H9 (cell line): ENCODE measurements at regions not wholly inside any gene's neighbourhood (a gene's known extent, or its start where the extent isn't known, plus 50 kb on each side); places are given as distances from the start of the nearest gene placed in this dataset.

ENCODE experiments used
- DNase-seq: peaks from one replicate; pipeline ENCODE4 v3.0.0-alpha.2; 2017
- H2AFZ ChIP-seq: one replicate; pipeline ENCODE4 v1.6.1; 2013; ENCODE audit warnings: mild to moderate bottlenecking, low read length, control low read depth, moderate library complexity
- H2AK5ac ChIP-seq: 2 replicates; pipeline ENCODE4 v1.6.1; 2013; ENCODE audit warnings: low read length, control low read depth, mixed read lengths; ENCODE audit not compliant: insufficient read length
- H2BK120ac ChIP-seq: one replicate; pipeline ENCODE4 v1.6.1; 2013; ENCODE audit warnings: low read depth, mild to moderate bottlenecking, low read length, control low read depth, inconsistent platforms; ENCODE audit not compliant: poor library complexity, severe bottlenecking
- H2BK12ac ChIP-seq: 2 replicates; pipeline ENCODE4 v1.6.1; 2013; ENCODE audit warnings: low read length, control low read depth, mixed read lengths, low read depth; ENCODE audit not compliant: insufficient read length
- H2BK15ac ChIP-seq: 2 replicates; pipeline ENCODE4 v1.6.1; 2013; ENCODE audit warnings: low read depth, low read length, control low read depth
- H2BK20ac ChIP-seq: one replicate; pipeline ENCODE4 v1.6.1; 2013; ENCODE audit warnings: low read depth, mild to moderate bottlenecking, low read length, control low read depth, inconsistent platforms; ENCODE audit not compliant: poor library complexity, severe bottlenecking
- H2BK5ac ChIP-seq: 2 replicates; pipeline ENCODE4 v1.6.1; 2013; ENCODE audit warnings: low read length, control low read depth, mixed read lengths; ENCODE audit not compliant: insufficient read length
- H3K14ac ChIP-seq: 2 replicates; pipeline ENCODE4 v1.6.1; 2013; ENCODE audit warnings: low read length, control low read depth; ENCODE audit not compliant: insufficient read depth
- H3K18ac ChIP-seq: 2 replicates; pipeline ENCODE4 v1.6.1; 2013; ENCODE audit warnings: low read depth, mild to moderate bottlenecking, mixed read lengths, low read length, control low read depth; ENCODE audit not compliant: insufficient read length
- H3K23ac ChIP-seq: 2 replicates; pipeline ENCODE4 v1.6.1; 2013; ENCODE audit warnings: low read length, control low read depth, mixed read lengths, low read depth; ENCODE audit not compliant: insufficient read length
- H3K23me2 ChIP-seq: 2 replicates; pipeline ENCODE4 v1.6.1; 2013; ENCODE audit warnings: low read depth, mild to moderate bottlenecking, mixed read lengths, low read length, control low read depth; ENCODE audit not compliant: insufficient read length, poor library complexity, severe bottlenecking
- H3K27ac ChIP-seq: 2 replicates; pipeline ENCODE4 v1.5.1; 2013; ENCODE audit warnings: low read length, control low read depth, mixed read lengths, low read depth; ENCODE audit not compliant: insufficient read length
- H3K27me3 ChIP-seq: 2 replicates; pipeline ENCODE4 v1.6.1; 2013; ENCODE audit warnings: low read length, control low read depth, inconsistent platforms; ENCODE audit not compliant: insufficient read depth
- H3K4ac ChIP-seq: 2 replicates; pipeline ENCODE4 v1.6.1; 2013; ENCODE audit warnings: low read depth, mild to moderate bottlenecking, control low read depth, inconsistent platforms, low read length, moderate library complexity
- H3K4me1 ChIP-seq: 2 replicates; pipeline ENCODE4 v1.6.1; 2013; ENCODE audit warnings: low read length, control low read depth, inconsistent platforms; ENCODE audit not compliant: insufficient read depth
- H3K4me2 ChIP-seq: 2 replicates; pipeline ENCODE4 v1.6.1; 2013; ENCODE audit warnings: low read length, control low read depth, mixed read lengths; ENCODE audit not compliant: insufficient read length, insufficient read depth
- H3K56ac ChIP-seq: 2 replicates; pipeline ENCODE4 v1.6.1; 2013; ENCODE audit warnings: low read depth, mild to moderate bottlenecking, mixed read lengths, low read length, control low read depth; ENCODE audit not compliant: insufficient read length
- H3K79me1 ChIP-seq: 2 replicates; pipeline ENCODE4 v1.6.1; 2013; ENCODE audit warnings: low read depth, mild to moderate bottlenecking, moderate library complexity, low read length, control low read depth, inconsistent platforms; ENCODE audit not compliant: insufficient read depth, poor library complexity, severe bottlenecking
- H3K79me2 ChIP-seq: 2 replicates; pipeline ENCODE4 v1.6.1; 2013; ENCODE audit warnings: low read length, control low read depth, inconsistent platforms; ENCODE audit not compliant: insufficient read depth
- H3K9ac ChIP-seq: 2 replicates; pipeline ENCODE4 v1.6.1; 2013; ENCODE audit warnings: low read length, control low read depth, mixed read lengths; ENCODE audit not compliant: insufficient read length; ENCODE audit errors: extremely low read depth
- H3K9me3 ChIP-seq: one replicate; pipeline ENCODE4 v1.6.1; 2013; ENCODE audit warnings: low read depth, low read length, inconsistent platforms; ENCODE audit not compliant: control insufficient read depth
- H3T11ph ChIP-seq: one replicate; pipeline ENCODE4 v1.6.1; 2013; ENCODE audit warnings: mild to moderate bottlenecking, low read length, control low read depth, inconsistent platforms
- H4K20me1 ChIP-seq: one replicate; pipeline ENCODE4 v1.6.1; 2013; ENCODE audit not compliant: control insufficient read depth, insufficient read length, insufficient read depth
- H4K5ac ChIP-seq: 2 replicates; pipeline ENCODE4 v1.6.1; 2013; ENCODE audit warnings: low read depth, mild to moderate bottlenecking, mixed read lengths, low read length, control low read depth; ENCODE audit not compliant: insufficient read length
- H4K8ac ChIP-seq: replicated peaks from 2 replicates; pipeline ENCODE4 v1.6.1; 2013; ENCODE audit warnings: low read length, control low read depth, mixed read lengths, low read depth; ENCODE audit not compliant: insufficient read length
- H4K91ac ChIP-seq: 2 replicates; pipeline ENCODE4 v1.6.1; 2013; ENCODE audit warnings: low read depth, mild to moderate bottlenecking, moderate library complexity, mixed read lengths, low read length, control low read depth; ENCODE audit not compliant: insufficient read length
- H3K27ac Mint-ChIP-seq, 3 experiments: 2 replicates in 2 of 3; 3 replicates in 1 of 3; pipeline ENCODE4 v1.8.0; 2020 to 2021; ENCODE audit warnings: mixed read lengths in 3 of 3, mild to moderate bottlenecking in 1 of 3, moderate library complexity in 1 of 3
- H3K27me3 Mint-ChIP-seq: 2 replicates; pipeline ENCODE4 v1.8.0; 2021; ENCODE audit warnings: low read depth, mild to moderate bottlenecking, moderate library complexity, mixed read lengths
- H3K36me3 Mint-ChIP-seq, 3 experiments: 2 replicates in 2 of 3; 3 replicates in 1 of 3; pipeline ENCODE4 v1.8.0; 2020 to 2021; ENCODE audit warnings: low read depth in 3 of 3, mixed read lengths in 3 of 3; ENCODE audit not compliant: insufficient read depth in 1 of 3
- H3K4me1 Mint-ChIP-seq, 2 experiments: 2 replicates each; pipeline ENCODE4 v1.8.0; 2020; ENCODE audit warnings: mixed read lengths in 2 of 2
- H3K4me3 Mint-ChIP-seq, 2 experiments: 2 replicates in 1 of 2; 3 replicates in 1 of 2; pipeline ENCODE4 v1.8.0; 2020 to 2021; ENCODE audit warnings: mild to moderate bottlenecking in 2 of 2, mixed read lengths in 2 of 2, moderate library complexity in 1 of 2
- H3K9me3 Mint-ChIP-seq, 2 experiments: 2 replicates in 1 of 2; 3 replicates in 1 of 2; pipeline ENCODE4 v1.8.0; 2020; ENCODE audit warnings: mild to moderate bottlenecking in 2 of 2, mixed read lengths in 2 of 2, moderate library complexity in 1 of 2
- WGBS: extraction: QIAGEN DNeasy Blood & Tissue Kit; methylation state at CpG from one replicate; pipeline ENCODE4 v1.1.7; 2013; ENCODE audit warnings: missing lambda C conversion rate, low lambda C conversion rate, mixed read lengths; ENCODE audit not compliant: insufficient read length; ENCODE audit errors: extremely low coverage; 5-methylcytosine and 5-hydroxymethylcytosine counted together
- TF ChIP-seq, protein P1 (sequence below): fragments of 200-600 bp; sonication (generic); conservative IDR thresholded peaks from 3 replicates; pipeline ENCODE4 v1.8.0; 2021; ENCODE audit warnings: antibody characterized with exemption, mild to moderate bottlenecking

DNA sequence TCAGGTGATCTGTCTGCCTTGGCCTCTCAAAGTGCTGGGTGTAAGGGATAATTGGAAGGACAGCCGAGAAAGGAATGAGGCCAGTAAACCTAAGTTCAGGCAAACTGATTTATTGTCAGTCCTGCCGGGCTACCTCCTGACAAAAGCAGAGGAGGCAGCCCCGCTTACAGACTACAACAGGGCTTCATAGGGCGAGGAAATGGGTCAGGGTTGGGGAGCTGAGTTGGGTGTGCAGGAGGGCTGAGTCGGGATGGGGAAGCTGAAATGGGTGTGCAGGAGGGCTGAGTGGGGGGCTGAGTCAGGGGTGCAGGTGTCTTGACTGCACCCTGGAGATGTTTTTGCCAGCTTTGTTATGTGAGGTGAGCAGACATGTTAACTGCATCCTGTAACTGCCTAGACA, 210.2 kb downstream of the SLITRK6 start:
- H2AK5ac ChIP-seq: no peak overlapping the region
- no peak overlapping the region for H3K14ac ChIP-seq
- no peaks in the 10 kb centered on the region for H3K27me3 ChIP-seq
- no peak overlapping the region for H2BK12ac ChIP-seq
- Mint-ChIP-seq H3K36me3 (peaks cover 3 to 12% (median 7%) of the 10 kb centered on the region in 3 experiments; a peak in 6 of 7 replicates), H3K4me3 (no peak overlapping the region), H3K27ac (peak overlapping the region; percentile 29 to 93 (median 72); a peak in 5 of 7 replicates), H3K4me1 (peaks cover 23 to 29% of the 10 kb centered on the region in 2 experiments), H3K9me3 (peaks cover 2 to 9% of the 10 kb centered on the region in 2 experiments; a peak in 4 of 5 replicates), H3K27me3 (no peaks in the 10 kb centered on the region)
- no peak overlapping the region for H3K56ac ChIP-seq
- H4K5ac ChIP-seq: no peak overlapping the region
- no peak overlapping the region for H3K9ac ChIP-seq
- H3K9me3 ChIP-seq: no peaks in the 10 kb centered on the region
- no peak overlapping the region for H2BK20ac ChIP-seq
- H3K79me2 ChIP-seq: no peaks in the 10 kb centered on the region
- H2BK15ac ChIP-seq: no peak overlapping the region
- no peak overlapping the region for H3T11ph ChIP-seq
- no peak overlapping the region for H3K18ac ChIP-seq
- no peak overlapping the region for H2BK5ac ChIP-seq
- H3K23me2 ChIP-seq: no peaks in the 10 kb centered on the region
- H2BK120ac ChIP-seq: no peak overlapping the region
- TF ChIP-seq, protein P1, sequence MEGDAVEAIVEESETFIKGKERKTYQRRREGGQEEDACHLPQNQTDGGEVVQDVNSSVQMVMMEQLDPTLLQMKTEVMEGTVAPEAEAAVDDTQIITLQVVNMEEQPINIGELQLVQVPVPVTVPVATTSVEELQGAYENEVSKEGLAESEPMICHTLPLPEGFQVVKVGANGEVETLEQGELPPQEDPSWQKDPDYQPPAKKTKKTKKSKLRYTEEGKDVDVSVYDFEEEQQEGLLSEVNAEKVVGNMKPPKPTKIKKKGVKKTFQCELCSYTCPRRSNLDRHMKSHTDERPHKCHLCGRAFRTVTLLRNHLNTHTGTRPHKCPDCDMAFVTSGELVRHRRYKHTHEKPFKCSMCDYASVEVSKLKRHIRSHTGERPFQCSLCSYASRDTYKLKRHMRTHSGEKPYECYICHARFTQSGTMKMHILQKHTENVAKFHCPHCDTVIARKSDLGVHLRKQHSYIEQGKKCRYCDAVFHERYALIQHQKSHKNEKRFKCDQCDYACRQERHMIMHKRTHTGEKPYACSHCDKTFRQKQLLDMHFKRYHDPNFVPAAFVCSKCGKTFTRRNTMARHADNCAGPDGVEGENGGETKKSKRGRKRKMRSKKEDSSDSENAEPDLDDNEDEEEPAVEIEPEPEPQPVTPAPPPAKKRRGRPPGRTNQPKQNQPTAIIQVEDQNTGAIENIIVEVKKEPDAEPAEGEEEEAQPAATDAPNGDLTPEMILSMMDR: no peak
- DNase-seq: no peak
- H4K91ac ChIP-seq: no peak overlapping the region
- no peaks in the 10 kb centered on the region for H3K79me1 ChIP-seq
- no peak overlapping the region for H3K4ac ChIP-seq
- no peaks in the 10 kb centered on the region for H3K4me1 ChIP-seq
- no peak overlapping the region for H2AFZ ChIP-seq
- no peak overlapping the region for H3K23ac ChIP-seq
- H4K20me1 ChIP-seq: no peaks in the 10 kb centered on the region
- WGBS: no CpG with 5 or more reads among the region's 5 CpGs
- H3K27ac ChIP-seq: no peak overlapping the region
- H3K4me2 ChIP-seq: no peak overlapping the region
- no peak overlapping the region for H4K8ac ChIP-seq
